GM18909 (cell line): ENCODE measurements at regions not wholly inside any gene's neighbourhood (a gene's known extent, or its start where the extent isn't known, plus 50 kb on each side); places are given as distances from the start of the nearest gene placed in this dataset.

Experiments
- ATAC-seq: cut with Tn5 transposase; IDR thresholded peaks from one replicate; pipeline ENCODE4 v1.9.1; 2021; ENCODE audit warnings: mild to moderate bottlenecking; ENCODE audit not compliant: unreplicated experiment, poor library complexity

DNA sequence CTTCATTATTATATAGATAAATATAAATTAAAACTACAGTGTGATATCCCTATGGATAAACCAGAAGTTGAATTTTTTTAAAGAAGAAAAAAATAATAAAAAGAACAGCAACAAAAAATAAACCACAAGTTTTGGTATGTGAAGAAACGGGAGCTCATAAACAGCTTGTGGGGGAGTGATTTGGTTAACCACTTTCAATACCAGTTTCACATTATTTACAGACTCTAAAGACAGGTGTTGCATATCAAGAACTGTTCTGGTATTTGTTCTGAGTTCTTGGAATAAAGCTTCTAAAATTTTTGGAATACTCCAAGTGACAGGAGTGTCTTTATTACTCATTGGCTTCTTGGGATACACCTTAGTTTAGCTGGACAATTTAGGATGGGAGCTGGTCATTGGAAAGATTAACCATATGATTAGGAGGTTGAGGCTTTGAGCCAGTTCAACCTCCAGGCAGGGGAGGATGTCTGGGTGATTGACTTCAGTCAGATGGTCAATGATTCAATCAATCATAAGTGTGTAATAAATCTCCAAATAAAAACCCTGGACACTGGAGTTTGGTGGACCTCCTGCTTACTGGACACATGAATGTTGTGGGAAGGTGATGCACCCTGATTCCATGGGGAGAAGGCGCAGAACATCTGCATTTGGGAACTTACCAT is 2223.1 kb upstream of the C9orf72 start:
- peak; percentile 91 for ATAC-seq

DNA sequence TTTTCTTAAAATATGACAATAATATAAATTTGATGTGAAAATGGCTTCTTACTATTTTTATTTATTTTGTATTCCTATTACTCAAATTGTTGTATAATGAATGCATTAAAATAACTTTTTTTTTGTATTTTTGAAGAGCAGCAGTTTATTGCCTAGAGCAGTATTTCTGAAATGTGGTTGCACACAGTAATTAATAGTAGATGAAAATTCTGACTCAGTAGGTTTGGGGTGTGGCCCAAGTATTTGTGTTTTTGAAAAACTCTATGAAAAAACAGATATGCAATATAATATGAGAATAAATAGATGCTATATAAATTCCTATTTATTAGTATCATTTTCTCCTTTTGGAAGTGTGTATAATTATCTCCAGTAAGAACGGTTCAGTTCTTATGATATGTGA is 2225.3 kb upstream of the C9orf72 start:
- ATAC-seq, result no peak

DNA sequence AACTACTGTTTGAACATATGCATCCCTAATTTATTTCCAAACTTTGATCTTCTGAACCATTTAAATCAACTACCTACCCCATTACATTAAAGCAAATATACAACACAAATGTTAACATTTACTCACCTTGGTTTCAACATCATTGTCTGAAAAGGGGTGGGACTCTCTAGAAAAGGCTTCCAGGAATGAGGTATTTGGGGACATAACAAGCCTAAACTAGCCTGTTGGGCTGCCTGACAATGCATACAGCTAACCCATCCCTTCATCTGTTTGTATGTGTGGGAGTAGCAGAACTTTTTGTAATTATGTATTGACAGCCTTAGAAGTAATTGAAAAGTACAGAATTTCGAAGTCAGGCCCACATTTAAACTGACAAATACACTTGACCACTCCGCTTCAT is 2225.9 kb upstream of the C9orf72 start:
- ATAC-seq, result no peak

DNA sequence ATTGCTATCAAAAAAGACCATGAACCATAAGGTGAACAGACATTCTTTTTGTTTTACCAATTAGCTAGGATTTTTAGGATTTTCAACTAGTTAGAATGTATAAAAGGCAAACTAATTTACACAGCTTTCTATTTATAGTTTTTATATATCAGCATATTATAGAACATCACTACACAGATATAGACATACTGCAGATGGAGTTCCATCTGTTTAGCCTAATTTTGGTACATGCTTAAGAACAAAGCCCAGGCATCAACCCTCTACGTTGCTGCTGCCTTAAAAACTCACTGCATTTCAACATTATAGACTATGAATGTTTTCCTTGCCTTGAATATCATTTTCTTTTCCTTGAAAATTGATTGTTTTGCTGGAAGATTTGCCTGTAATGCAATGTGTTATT is 2227.5 kb upstream of the C9orf72 start:
- ATAC-seq, result no peak

DNA sequence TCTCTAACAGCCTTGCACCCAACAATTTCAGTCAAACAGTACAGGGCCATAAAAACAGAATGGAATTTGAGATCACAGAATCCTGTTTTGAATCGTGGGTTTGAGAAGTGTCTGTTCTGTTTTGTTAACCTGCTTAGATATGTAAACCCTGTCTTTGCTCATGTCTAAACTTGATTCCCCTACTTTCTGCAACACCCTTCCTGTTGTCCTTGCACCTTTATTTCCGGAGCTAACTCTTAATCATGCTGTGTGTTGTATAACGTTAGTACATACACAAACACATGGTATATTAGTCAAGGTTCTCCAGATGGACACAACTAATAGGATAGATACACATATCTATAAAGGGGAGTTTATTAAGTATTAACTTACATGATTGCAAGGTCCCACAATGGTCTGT is 2229.2 kb upstream of the C9orf72 start:
- ATAC-seq, result no peak

DNA sequence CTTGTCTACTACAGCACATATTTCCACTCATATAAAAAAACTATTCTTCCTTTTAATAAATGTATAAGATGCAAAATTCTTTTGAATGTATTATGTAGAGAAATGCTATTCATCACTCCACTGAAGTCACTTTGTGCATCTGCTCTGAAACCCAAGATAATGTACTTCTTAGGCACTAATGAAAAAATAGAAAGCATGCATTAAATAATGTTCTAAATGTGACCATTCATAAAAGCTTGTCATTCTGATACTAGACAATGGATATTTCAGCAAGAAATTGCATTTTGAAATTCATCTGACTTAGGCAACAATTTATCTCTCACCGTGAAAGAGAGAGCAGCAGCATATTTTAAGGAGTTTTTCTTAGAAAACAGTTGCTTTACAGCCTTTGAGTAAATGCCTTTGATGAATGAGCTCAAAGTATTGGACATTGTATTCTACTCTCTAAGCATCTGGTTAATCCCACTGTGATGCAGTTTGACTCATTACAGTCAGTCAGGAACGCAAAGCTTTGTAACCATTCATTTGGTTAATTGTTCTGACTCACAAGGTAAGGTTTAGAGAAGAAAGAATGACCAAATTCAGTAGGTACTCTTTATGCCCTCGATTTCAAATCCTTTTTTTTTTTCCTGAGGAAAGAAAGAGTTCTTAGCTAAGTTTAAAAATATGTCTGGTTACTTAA is 2233.8 kb upstream of the C9orf72 start:
- ATAC-seq, result no peak

DNA sequence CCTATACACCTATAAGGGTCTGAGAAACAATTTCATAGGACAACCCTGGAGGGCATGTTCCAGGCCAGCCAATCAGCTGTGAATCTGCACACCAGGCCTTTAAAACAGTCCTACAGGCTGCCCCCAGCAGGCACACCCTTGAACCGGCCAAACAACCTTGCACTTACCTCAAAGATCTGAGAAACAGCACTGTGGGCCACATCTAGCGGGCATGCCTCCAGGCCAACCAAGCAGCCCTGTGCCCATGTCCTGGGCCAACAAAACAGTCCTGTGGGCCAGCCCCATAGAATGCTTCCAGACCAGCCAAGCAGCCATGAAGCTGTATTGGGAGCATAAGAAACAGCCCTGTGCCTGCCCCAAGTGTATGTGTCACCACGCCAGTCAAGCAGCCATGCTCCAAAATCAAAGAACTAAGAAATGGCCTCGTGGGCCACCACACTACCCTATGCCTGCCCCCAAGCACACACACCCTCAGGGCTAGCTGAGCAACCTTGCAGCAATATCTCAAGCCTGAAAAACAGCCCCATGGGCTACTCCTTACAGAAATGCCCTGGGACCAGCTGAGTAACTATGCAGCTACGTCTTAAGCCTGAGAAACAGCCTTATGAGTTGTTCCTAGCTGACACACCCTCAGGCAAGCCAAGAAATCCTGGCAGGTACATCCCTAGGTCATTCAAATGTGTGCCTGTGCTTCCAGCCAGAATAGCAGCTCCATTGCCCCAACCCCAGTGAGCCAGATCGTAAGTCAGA is 2243.8 kb upstream of the C9orf72 start:
- ATAC-seq, result no peak

DNA sequence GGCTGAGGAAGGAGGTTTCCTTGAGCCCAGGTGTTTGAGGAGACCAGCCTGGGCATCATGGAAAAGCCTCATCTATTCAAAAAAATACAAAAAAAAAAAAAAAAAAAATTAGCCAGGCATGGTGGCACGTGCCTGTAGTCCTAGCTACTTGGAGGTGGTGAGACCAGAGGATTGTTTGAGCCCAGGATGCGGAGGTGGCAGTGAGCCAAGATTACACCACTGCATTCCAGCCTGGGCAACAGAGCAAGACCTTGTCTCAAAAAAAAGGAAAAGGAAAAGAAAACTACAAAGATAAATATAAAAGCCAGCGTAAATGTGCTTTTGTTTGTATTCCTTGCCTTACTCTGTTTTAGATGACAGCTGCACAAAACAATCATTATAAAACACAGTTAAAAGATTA is 2249.2 kb upstream of the C9orf72 start:
- no peak for ATAC-seq

DNA sequence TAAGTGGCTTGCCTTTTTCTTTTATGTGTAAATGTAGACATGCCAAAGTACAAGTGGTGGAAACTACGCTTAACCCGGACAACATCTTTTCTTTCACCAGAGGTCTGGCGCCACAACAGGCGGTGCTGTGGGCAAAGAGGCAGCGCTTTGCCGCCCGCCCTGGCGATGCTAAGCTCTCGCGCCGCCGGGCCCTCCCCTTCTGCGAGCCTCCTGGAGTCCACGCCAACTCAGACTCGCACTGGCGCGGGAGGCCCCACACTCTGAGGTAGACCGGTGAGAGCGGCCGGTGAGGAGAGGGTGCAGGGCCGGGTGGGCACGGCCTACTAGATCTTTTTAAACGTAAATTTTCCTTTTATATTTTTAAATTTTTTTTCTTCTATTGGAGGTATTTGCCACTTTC is 2253.1 kb upstream of the C9orf72 start:
- no peak for ATAC-seq

DNA sequence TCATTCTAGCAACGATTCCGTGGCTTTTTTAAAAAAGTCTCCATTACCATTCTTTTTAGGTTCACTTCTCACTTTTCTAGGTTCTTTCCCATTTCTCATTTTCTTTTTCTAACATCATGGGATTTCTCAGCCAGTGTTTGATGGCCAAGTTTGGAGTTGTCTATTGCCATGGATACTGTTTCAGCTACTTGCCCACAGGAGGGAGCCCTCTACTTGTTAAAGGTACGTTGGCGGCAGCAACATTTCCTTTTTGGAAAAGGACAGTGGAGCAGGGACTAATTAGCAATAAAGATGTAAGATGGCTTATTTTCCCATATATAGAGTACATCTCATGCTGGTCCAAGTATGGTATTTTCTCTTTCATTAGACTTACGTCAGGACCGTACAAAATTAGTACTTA is 2257.5 kb upstream of the C9orf72 start:
- ATAC-seq, result no peak

DNA sequence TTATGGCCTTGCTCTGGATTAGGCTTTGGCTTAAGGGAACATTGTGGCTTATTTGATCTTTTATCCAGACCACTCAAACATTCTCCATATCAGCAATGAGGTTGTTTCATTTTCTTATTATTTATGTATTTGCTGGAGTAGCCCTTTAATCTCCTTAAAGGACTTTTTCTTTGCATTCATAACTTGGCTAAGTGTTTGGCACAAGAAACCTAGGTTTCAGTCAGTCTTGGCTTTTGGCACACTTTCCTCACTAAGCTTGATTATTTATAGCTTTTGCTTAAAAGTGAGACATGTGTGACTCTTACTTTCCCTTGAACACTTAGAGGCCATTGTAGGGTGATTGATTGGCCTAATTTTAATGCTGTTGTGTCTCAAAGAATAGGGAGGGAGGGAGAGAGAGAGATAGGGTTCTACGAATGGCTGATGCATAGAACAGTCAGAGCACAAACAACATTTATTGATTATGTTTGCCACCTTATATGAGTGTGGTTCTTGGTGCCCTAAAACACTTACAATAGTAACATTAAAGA is 2265.3 kb upstream of the C9orf72 start:
- no peak for ATAC-seq

DNA sequence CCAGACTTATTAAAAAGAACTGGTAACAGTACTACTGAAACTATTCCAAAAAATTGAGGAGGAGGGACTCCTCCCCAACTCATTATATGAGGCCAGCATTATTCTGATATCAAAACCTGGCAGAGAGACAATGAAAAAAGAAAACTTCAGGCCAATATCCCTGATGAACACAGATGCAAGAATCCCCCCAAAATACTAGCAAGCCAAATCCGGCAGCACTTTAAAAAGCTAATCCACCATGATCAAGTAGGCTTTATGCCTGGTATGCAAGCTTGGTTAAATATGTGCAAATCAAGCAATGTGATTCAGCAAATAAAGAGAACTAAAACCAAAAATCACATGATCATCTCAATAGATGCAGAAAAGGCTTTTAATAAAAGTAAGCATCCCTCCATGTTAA is 2271.0 kb upstream of the C9orf72 start:
- ATAC-seq, result no peak

DNA sequence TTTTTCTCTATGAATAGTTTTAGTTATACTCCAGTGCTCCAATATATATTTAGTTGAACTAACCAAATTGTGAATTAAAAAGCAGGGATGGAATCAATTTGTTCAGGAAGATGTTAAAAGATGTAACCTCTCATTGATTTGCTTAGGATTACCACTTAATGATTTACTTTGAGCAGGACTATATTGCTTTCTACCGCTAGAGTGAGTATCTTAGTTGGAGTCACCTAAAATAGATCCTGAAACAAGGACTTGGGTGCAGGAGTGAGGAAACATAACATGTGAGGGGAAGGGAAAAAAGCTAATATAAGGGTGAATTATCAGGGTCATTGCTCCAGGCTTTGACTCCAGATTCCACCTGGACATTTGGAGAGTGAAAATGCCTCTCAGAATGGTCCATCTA is 2277.4 kb upstream of the C9orf72 start:
- ATAC-seq, result no peak

DNA sequence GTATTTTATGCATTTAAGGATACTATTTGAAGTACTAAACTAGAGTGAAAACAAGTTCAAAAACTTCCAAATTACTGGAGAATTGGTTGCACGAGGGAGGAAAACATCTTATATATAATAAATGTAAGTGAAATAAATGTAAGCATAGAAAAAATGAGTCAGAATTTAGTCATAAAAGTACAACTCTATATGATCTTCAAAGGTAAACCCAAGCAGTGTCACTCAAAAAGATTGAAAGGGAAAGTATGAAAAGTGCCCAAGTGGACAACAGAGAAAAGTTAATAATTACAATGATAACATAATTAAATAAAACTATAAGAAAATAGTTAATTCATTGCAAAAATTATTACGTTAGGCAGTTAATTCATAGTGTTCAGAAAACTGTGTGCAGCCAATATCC is 2288.5 kb upstream of the C9orf72 start:
- no peak for ATAC-seq

DNA sequence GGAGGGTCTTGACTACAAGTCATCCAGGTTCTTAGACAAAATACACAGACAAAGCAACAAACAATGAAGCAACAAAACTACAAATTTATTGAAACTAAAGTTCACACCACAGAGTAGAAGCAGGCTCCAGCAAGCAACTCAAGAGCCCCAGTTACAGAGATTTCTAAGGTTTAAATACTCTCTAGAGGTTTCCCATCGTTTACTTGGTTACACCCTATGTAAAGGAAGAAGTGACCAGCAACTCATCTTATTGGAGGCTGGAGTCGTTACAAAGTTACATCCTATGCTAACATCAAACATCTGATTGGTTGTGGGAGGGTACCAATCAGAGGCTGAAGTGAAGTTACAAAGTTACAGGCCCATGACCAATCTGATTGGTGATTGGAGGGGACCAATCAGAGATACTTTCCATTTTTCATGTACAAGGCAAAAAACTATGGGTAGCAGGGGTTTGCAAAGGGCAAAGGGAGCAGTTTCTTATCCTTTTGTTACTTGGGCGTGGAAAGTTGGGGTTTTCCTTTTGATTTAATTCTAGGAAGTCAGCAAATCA is 2292.6 kb upstream of the C9orf72 start:
- no peak for ATAC-seq

DNA sequence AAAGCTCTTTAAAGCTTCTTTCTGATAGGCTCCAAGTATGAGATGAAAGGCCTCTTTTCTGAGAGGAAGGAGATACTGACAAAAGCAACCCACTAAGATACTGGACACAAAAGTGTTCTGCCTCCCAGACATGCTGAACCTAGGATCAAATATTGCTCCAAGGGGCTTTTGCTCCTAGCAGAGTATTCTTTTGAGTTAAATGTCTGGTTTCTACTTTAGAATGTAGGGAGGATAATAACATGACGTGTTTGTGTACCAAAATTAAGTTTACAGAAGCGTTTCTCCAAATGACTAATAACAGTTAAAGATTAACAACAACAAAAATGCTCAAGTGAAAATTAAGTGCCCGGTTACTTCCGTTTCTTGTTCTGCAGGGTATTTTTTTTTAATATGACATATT is 2293.3 kb upstream of the C9orf72 start:
- no peak for ATAC-seq

DNA sequence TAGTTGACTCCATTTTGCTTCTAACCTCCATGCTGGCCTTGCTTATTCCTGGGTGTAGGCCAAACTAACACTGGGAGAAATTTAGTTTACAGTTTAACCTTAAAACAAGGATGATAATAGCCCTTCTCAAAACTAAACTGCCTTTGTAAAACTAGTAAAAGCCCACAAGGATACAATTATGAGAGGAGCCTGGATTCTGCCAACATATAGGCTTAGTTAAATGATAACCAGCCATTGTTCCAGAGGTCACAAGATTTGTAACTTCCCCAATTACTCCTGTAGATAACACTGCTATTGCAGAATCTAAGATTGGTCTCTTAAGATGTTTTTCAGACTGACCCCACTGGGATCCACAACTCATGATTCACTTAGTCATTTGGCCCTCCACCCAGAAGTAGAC is 2300.3 kb upstream of the C9orf72 start:
- ATAC-seq, result no peak

DNA sequence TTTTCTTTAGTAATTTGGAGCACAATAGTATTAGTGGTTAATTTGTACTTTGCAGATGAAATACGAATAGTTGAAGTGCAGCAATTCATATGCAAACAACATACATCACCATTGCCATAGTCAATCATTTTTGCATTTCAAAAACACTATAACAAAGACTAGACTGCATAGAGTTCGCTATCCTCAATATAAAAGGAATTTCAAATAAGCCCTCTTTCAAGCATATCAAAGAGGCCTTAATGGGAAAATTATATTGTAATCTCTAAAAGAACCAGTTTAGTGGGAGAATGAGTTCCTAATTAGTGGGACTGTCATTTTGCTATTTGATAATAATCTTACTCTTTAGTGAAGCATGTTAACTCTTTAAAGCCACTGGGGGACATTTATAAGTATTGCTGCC is 2302.3 kb upstream of the C9orf72 start:
- ATAC-seq, result no peak

DNA sequence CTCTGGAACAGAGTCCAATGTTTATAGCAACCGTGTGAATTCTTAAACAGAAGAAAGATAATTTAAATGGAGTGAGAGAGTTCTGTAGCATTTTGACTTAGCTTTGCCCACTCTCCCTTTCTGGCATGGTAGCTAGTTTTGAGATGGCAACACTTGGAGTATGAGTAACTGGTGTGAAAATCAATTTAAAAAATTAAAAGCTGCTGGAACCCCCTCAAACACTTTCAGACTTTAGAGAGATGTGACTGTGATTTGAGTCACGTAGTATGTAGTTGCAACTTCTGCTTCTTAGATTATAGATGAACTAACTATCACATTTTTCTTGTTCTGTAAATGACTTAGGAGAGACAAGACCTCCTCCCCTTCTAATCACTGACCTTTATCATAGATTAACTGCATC is 2309.5 kb upstream of the C9orf72 start:
- ATAC-seq, result no peak

DNA sequence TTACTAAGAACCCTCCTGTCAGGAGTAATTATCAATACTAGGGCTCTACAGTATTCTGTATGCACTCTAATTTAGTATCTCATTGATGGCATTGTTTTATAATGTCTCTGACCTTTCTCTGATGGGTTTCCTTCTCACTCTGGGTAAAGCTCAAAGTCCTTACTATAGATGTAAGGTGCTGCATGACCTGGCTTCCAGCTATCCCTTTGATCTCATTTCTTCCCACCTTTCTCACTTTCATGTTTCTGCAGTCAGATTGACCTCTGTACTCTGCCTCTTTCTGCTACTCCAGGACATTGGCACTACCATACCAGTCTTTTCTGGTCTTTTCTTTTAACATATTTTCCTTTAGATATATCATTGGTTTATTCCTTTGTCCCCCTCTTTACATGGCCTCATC is 2332.8 kb upstream of the C9orf72 start:
- ATAC-seq, result no peak

DNA sequence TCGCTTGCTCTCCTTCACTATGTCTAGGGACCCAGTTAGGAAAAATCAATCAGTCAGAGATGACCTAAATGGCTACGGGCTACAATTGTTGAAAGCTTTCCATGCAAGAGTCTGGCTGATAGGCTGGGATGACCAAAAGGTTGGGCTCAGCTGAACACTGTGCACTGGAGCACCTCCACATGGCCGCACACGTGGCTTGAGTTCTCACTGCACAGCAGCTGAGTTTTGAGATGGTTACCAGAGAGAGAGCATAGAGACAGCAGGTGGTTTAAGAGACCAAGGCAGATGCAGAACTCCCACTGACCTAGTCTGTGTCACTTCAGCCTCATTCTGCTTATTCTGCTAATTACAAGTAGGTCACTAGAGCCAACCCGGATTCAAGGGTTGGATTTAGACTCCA is 2354.8 kb upstream of the C9orf72 start:
- no peak for ATAC-seq
